OCI-LY3 (cell line): ENCODE measurements at regions not wholly inside any gene's neighbourhood (a gene's known extent, or its start where the extent isn't known, plus 50 kb on each side); places are given as distances from the start of the nearest gene placed in this dataset.

Source experiments
- H2AFZ ChIP-seq: fragments of 200-600, 300-600 bp; shearing (Covaris generic); 2 replicates; pipeline ENCODE4 v1.6.0; 2014; ENCODE audit warnings: antibody characterized with exemption, low read depth, low read length
- H3K27ac ChIP-seq: fragments of 200-600, 300-600 bp; sonication (generic); 2 replicates; pipeline ENCODE4 v1.5.1; 2014; ENCODE audit warnings: mild to moderate bottlenecking, low read length, moderate library complexity, mixed read lengths
- H3K27me3 ChIP-seq: fragments of 200-600, 300-600 bp; sonication (generic); 2 replicates; pipeline ENCODE4 v1.6.1; 2014; ENCODE audit warnings: low read depth, low read length, mixed read lengths
- H3K36me3 ChIP-seq: fragments of 200-600, 300-600 bp; sonication (generic); replicated peaks from 2 replicates; pipeline ENCODE3; 2014; ENCODE audit warnings: low read depth, low read length, mixed read lengths
- H3K4me1 ChIP-seq: fragments of 300-600, 200-600 bp; sonication (generic); 2 replicates; pipeline ENCODE4 v1.6.1; 2014; ENCODE audit warnings: low read length, mixed read lengths
- H3K4me2 ChIP-seq: fragments of 200-600, 300-600 bp; sonication (generic); 2 replicates; pipeline ENCODE4 v1.6.1; 2014; ENCODE audit warnings: low read length, mixed read lengths
- H3K4me3 ChIP-seq: fragments of 300-600, 200-600 bp; sonication (generic); 2 replicates; pipeline ENCODE4 v1.5.1; 2014; ENCODE audit warnings: antibody characterized with exemption, mild to moderate bottlenecking, low read length, moderate library complexity
- H3K79me2 ChIP-seq: fragments of 300-600, 200-600 bp; shearing (Covaris generic); 2 replicates; pipeline ENCODE4 v1.6.1; 2014; ENCODE audit warnings: mild to moderate bottlenecking, low read length, mixed read lengths
- H3K9ac ChIP-seq: fragments of 300-600, 200-600 bp; shearing (Covaris generic); 2 replicates; pipeline ENCODE4 v1.6.0; 2014; ENCODE audit warnings: mild to moderate bottlenecking, low read length, moderate library complexity
- H3K9me3 ChIP-seq: fragments of 200-600, 300-600 bp; shearing (Covaris generic); 2 replicates; pipeline ENCODE4 v1.6.1; 2014; ENCODE audit warnings: low read length, mixed read lengths; ENCODE audit not compliant: insufficient read depth
- H4K20me1 ChIP-seq: fragments of 200-600, 300-600 bp; sonication (generic); 2 replicates; pipeline ENCODE4 v1.6.1; 2016; ENCODE audit warnings: low read length, mixed read lengths; ENCODE audit not compliant: insufficient read depth
- CTCF ChIP-seq: fragments of 200-600, 300-600 bp; sonication (generic); IDR thresholded peaks from 2 replicates; pipeline ENCODE4 v1.5.1; 2014; ENCODE audit warnings: antibody characterized with exemption, low read length, low read depth
- EZH2phosphoT487 ChIP-seq: fragments of 200-600 bp; shearing (Covaris generic); IDR thresholded peaks from 2 replicates; pipeline ENCODE4 v1.6.1; 2018; ENCODE audit warnings: antibody characterized with exemption, mixed run types, low read depth

GRCh38 chr4:31088600-31089230 is 368.5 kb downstream of the PCDH7 start:
- no peaks in the 10 kb centered on the region for H3K79me2 ChIP-seq
- H3K27ac ChIP-seq: peak overlapping the region; percentile 13; the same call in 1 of the 2 replicates
- H3K27me3 ChIP-seq: no peaks in the 10 kb centered on the region
- H2AFZ ChIP-seq: peak overlapping the region; percentile 47
- peaks cover 14% of the 10 kb centered on the region for H3K4me1 ChIP-seq
- H3K4me2 ChIP-seq: peak overlapping the region; percentile 34; the same call in 1 of the 2 replicates
- H3K4me3 ChIP-seq: no peak overlapping the region
- H4K20me1 ChIP-seq: no peaks in the 10 kb centered on the region
- H3K9me3 ChIP-seq: no peaks in the 10 kb centered on the region
- H3K36me3 ChIP-seq: no peaks in the 10 kb centered on the region
- H3K9ac ChIP-seq: no peak overlapping the region
- TF ChIP-seq EZH2phosphoT487 (no peak), CTCF (no peak)

DNA sequence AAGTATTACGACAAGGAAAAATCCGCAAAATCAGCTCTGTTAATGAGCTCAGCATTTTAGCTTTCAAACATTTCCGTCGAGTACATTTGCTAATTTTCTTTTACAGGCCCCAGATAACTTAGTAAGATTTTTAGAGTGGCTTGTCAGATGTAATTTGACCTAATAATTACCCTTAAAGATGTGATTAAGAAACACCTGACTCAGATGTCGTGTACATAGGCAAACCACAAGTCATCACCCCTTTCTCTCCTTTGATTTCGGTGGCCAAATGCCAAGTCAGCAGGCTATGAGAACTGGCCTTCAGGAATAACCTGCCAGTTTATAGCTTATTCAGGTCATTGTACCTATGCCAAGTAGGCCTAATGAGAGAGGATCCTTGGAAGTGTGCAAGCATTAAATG is 369.6 kb downstream of the PCDH7 start:
- Histone ChIP-seq H3K36me3 (no peaks in the 10 kb centered on the region), H2AFZ (no peak overlapping the region), H4K20me1 (no peaks in the 10 kb centered on the region), H3K4me1 (peaks cover 14% of the 10 kb centered on the region), H3K27ac (no peak overlapping the region), H3K9me3 (no peaks in the 10 kb centered on the region), H3K4me2 (no peak overlapping the region), H3K9ac (no peak overlapping the region), H3K27me3 (no peaks in the 10 kb centered on the region), H3K4me3 (no peak overlapping the region), H3K79me2 (no peaks in the 10 kb centered on the region)
- TF ChIP-seq EZH2phosphoT487 (no peak), CTCF (no peak)

- TF ChIP-seq CTCF: no peak
- TF ChIP-seq EZH2phosphoT487: no peak
- Histone ChIP-seq H2AFZ (no peak overlapping the region), H3K4me2 (no peak overlapping the region), H4K20me1 (no peaks in the 10 kb centered on the region), H3K27me3 (no peaks in the 10 kb centered on the region), H3K27ac (no peak overlapping the region), H3K4me1 (no peaks in the 10 kb centered on the region), H3K9ac (no peak overlapping the region), H3K9me3 (no peaks in the 10 kb centered on the region), H3K79me2 (no peaks in the 10 kb centered on the region), H3K4me3 (no peak overlapping the region), H3K36me3 (no peaks in the 10 kb centered on the region)
Observed at GRCh38 chr4:31094474-31094873, 374.3 kb downstream of the PCDH7 start.

GRCh38 chr4:31097999-31098398 is 377.8 kb downstream of the PCDH7 start:
- no peak overlapping the region for H3K9ac ChIP-seq
- H4K20me1 ChIP-seq: no peaks in the 10 kb centered on the region
- no peak for TF ChIP-seq EZH2phosphoT487
- TF ChIP-seq CTCF: no peak
- H3K27me3 ChIP-seq: no peaks in the 10 kb centered on the region
- H3K36me3 ChIP-seq: no peaks in the 10 kb centered on the region
- no peak overlapping the region for H3K4me2 ChIP-seq
- no peaks in the 10 kb centered on the region for H3K79me2 ChIP-seq
- no peak overlapping the region for H3K4me3 ChIP-seq
- no peaks in the 10 kb centered on the region for H3K9me3 ChIP-seq
- H3K27ac ChIP-seq: no peak overlapping the region
- no peak overlapping the region for H2AFZ ChIP-seq
- no peaks in the 10 kb centered on the region for H3K4me1 ChIP-seq
